RWPE2 (cell line): ENCODE measurements at regions not wholly inside any gene's neighbourhood (a gene's known extent, or its start where the extent isn't known, plus 50 kb on each side); places are given as distances from the start of the nearest gene placed in this dataset.

Experiments used
- ATAC-seq: fragments of 200-7000 bp; cut with Tn5 transposase; 3 replicates; pipeline ENCODE4 v1.9.1; 2021; ENCODE audit warnings: low read depth
- DNase-seq: peaks from one replicate; pipeline ENCODE4 v3.0.0-alpha.2; 2020; ENCODE audit warnings: low spot score
- H3K27ac ChIP-seq: fragments of 450-650 bp; 2 replicates; pipeline ENCODE4 v1.5.1; 2017; ENCODE audit warnings: mild to moderate bottlenecking; ENCODE audit not compliant: poor library complexity, severe bottlenecking
- H3K27me3 ChIP-seq: fragments of 250-450 bp; sonication (Bioruptor Pico); 2 replicates; pipeline ENCODE4 v1.5.1; 2021; ENCODE audit warnings: mild to moderate bottlenecking, moderate library complexity; ENCODE audit not compliant: insufficient read depth, poor library complexity, severe bottlenecking
- H3K36me3 ChIP-seq: fragments of 250-450 bp; sonication (Bioruptor Pico); 2 replicates; pipeline ENCODE4 v1.5.1; 2020; ENCODE audit warnings: low read depth, mild to moderate bottlenecking, moderate library complexity
- H3K4me1 ChIP-seq: fragments of 250-450 bp; sonication (Bioruptor Pico); 2 replicates; pipeline ENCODE4 v1.5.1; 2021; ENCODE audit warnings: mild to moderate bottlenecking, moderate library complexity; ENCODE audit not compliant: insufficient read depth, poor library complexity, severe bottlenecking
- H3K4me3 ChIP-seq: fragments of 250-450 bp; sonication (Bioruptor Pico); 2 replicates; pipeline ENCODE4 v1.5.1; 2021; ENCODE audit warnings: mild to moderate bottlenecking, moderate library complexity; ENCODE audit not compliant: severe bottlenecking
- H3K9me3 ChIP-seq: fragments of 250-450 bp; sonication (Bioruptor Pico); 2 replicates; pipeline ENCODE4 v1.5.1; 2021; ENCODE audit warnings: mild to moderate bottlenecking, moderate library complexity; ENCODE audit not compliant: severe bottlenecking
- CTCF ChIP-seq: fragments of 450-650 bp; IDR thresholded peaks from one replicate; pipeline ENCODE4 v1.5.1; 2017; ENCODE audit warnings: mild to moderate bottlenecking, moderate library complexity; ENCODE audit not compliant: poor library complexity, severe bottlenecking

DNA sequence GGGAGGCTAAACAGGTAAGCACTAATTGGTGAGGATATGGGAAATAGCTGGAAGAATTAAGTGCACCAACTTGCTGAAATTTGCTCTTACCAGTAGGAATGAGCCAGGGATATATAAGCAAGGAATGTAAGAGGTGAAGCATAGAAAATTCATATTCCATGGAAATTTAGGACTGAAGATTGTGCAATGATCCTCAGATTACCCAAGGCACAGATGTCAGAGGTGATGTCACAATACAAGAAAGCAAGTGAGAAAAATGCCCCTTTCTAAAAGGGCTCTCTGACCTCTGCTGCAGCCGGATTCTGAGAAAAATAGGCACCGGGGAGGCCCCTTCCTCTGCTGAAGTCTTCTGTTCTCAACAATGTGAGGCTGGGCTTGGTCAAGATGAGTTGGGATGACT lies 112.3 kb upstream of the ZNF678 start:
- no peak for DNase-seq
- Histone ChIP-seq H3K9me3 (no peaks in the 10 kb centered on the region), H3K27me3 (no peaks in the 10 kb centered on the region), H3K27ac (no peak overlapping the region), H3K4me1 (no peaks in the 10 kb centered on the region), H3K36me3 (no peaks in the 10 kb centered on the region), H3K4me3 (no peak overlapping the region)
- no peak for TF ChIP-seq CTCF
- no peak for ATAC-seq

DNA sequence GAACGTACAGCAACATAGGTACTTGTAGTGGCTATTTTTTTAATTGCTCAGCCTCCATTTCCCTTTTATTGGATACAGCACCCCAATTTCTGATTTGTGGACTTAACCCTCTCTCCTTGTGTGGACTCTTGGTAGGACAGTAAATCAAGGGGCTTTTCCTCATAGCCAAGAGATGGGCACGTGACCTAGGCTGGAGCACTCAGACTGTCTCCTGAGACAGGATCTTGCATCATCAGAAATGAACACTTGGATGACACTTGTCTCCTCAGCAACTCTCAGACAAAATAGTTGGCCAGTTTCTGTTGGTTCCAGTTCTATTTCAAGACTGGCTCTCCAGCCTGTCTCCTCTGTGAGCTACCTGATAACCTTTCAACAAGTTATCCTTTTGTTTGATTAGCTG lies 112.9 kb upstream of the ZNF678 start:
- Histone ChIP-seq H3K4me3 (no peak overlapping the region), H3K9me3 (no peaks in the 10 kb centered on the region), H3K27ac (no peak overlapping the region), H3K4me1 (no peaks in the 10 kb centered on the region), H3K27me3 (no peaks in the 10 kb centered on the region), H3K36me3 (no peaks in the 10 kb centered on the region)
- no peak for DNase-seq
- TF ChIP-seq CTCF: no peak
- ATAC-seq: no peak

- ATAC-seq: no peak
- no peaks in the 10 kb centered on the region for H3K4me1 ChIP-seq
Observed at GRCh38 chr1:227449741-227450441, 113.5 kb upstream of the ZNF678 start.

DNA sequence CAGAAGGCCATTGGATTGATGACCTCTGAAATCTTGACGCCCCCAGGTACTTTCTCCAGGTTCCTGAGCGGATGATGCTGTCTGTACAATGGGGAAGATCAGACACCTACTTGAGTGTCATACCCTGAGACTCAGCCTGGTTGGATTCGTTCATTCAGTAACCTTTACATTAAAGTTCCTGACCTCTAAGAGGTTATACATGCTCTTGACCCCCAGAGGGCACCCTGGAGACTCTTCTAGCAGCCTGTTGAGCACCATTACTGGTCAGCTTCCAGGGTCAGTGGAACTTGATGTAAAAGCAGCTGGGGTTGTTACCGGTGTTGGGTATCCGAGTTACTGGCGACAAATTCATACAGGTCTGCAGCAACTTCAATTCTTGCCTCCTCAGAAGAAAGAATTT lies 114.3 kb upstream of the ZNF678 start:
- H3K36me3 ChIP-seq: no peaks in the 10 kb centered on the region
- TF ChIP-seq CTCF: peak; percentile 29
- no peaks in the 10 kb centered on the region for H3K9me3 ChIP-seq
- H3K27me3 ChIP-seq: no peaks in the 10 kb centered on the region
- no peak overlapping the region for H3K4me3 ChIP-seq
- DNase-seq (no peak), ATAC-seq (no peak)
- no peak overlapping the region for H3K27ac ChIP-seq
- no peaks in the 10 kb centered on the region for H3K4me1 ChIP-seq

More at GRCh38 chr1:227449741-227450441, 113.5 kb upstream of the ZNF678 start:
- no peak for DNase-seq
- H3K9me3 ChIP-seq: no peaks in the 10 kb centered on the region
- no peaks in the 10 kb centered on the region for H3K36me3 ChIP-seq
- TF ChIP-seq CTCF: no peak
- no peaks in the 10 kb centered on the region for H3K27me3 ChIP-seq
- no peak overlapping the region for H3K4me3 ChIP-seq
- H3K27ac ChIP-seq: no peak overlapping the region

DNA sequence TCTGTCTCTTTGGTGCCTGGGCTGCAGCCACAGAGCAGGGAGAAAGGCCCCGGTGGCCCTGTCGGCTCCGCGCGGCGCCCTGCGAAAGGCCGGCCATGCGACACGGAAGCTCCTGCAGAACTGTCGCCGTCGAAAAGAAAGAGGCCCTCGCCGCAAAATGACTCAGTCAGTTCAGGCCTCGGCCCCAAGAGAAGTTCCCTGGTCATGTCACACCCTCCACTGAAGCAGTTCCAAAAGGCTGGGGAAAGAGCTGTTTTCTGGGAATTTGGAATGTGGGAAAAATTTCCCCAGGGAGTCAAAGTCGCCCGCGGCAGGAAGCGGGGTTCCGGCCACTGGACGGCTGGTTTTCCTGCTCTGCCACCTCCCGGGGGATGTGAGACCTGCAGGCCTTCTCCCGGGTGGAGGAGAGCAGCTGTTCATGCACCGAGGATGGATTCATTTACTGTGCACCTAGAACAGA lies 115.8 kb upstream of the ZNF678 start:
- Histone ChIP-seq H3K27me3 (no peaks in the 10 kb centered on the region), H3K27ac (no peak overlapping the region), H3K4me3 (no peak overlapping the region), H3K36me3 (no peaks in the 10 kb centered on the region), H3K9me3 (no peaks in the 10 kb centered on the region), H3K4me1 (no peaks in the 10 kb centered on the region)
- ATAC-seq (no peak), DNase-seq (no peak)
- TF ChIP-seq CTCF: peak; percentile 44
